Limb (tissue), 2 donors: ENCODE measurements at regions not wholly inside any gene's neighbourhood (a gene's known extent, or its start where the extent isn't known, plus 50 kb on each side); places are given as distances from the start of the nearest gene placed in this dataset.
"Not testable (repeated sequence)": the region's sequence is repeated elsewhere in the genome, so short reads cannot be mapped to it uniquely, and the experiment has no call there.

Experiments
- DNase-seq, 2 donors: peaks; one replicate each; pipeline ENCODE4 v3.0.0-alpha.2; 2016; ENCODE audit errors: extremely low spot score in 2 of 2

DNA sequence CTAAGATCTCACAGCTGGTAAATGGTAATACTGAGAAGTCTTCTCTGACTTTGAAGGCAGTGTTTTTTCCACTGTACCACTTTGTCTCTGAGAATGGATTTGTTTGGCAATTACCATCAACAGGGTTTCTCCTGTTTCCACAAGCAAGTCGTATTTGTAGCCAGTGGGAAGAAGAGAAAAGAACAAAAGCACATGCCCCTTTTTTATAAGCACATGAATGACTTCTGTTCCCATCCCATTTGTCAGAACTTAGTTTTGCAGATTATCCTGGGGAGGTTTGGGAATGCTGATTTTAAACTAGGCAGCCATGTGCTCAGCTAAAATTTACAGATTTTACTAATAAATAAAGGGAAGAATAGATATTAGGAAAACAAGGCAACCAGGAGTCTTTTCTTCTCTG, 92.9 kb upstream of the ZSWIM2 start:
- no peak for DNase-seq

DNA sequence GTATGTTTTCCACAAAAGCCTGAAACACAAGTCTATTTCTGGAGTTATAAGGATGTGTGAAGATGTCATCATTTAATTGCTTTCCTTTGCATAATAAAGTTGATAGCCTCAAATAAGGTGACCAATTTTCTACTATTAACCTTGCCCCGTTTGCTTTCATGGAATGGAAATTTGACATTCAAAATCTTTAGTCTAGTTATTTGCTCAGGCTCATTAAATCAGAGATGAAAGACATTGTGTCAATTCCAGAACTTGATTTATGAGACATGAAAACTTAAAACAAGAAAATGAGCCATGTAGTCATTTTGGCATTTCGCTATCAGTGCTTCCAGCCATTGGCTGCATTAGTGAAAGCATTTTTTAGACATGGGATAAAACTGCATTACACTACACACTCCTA, 91.5 kb upstream of the ZSWIM2 start:
- DNase-seq, result no peak

DNA sequence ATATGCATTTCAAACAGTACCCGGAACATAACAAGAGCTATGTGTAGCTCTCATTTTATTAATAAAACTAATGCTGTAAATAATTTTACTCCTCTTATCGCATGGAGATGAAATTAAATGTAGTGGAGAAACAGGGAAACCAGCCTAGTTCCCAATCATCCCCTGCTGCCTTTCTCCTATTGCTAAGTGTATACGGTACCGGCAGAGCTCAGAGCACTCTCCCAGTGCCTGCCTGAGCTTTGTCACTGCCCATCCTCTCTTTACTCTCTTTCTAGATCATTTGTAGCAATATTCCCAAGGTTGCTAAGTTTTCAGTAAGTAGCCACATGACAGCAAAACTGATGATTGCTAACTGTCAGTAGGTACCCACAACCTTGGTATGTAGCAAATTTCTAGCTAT, 85.5 kb upstream of the ZSWIM2 start:
- no peak for DNase-seq

DNA sequence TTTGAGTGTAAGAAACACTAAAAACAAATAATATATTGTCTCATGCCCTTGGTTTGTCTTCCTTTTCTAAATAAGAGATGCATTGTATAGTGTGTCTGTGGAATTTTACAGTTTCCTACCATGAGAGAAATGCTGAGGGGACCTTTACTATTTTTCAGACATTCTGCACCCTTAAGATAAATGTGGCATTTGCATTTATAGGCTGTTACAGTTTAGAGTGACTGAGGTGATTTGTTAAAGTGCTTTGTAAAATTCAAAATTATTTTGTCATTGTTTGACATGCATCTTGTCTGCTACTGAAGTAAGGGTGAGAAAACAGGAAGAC, 78.9 kb upstream of the ZSWIM2 start:
- no peak for DNase-seq

DNA sequence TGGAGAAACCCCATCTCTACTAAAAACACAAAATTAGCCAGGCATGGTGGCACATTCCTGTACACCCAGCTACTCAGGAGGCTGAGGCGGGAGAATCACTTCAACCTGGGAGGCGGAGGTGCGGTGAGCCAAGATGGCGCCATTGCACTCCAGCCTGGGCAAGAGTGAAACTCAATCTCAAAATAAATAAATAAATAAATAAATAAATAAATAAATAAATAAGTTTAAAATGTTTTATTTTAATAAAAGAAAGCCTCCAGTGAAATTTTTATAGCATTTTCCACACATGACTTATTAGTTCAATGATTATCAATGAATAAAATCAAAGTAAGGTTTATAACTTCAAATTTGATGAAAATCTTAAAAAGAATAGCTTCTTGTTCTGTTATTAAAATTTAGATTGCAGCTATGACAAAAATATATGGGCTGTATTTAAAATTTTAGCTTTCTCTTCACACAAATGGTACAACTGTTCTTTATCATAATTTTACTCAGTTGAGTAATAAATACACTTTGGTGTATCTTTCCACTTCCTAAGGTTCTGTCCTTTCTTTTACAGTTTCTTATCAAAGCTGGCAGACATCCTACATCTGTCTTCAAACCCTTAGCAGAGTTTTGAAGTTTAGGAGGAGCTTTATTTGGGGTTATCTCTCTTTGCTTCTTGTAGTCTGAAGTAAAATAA, 78.4 kb upstream of the ZSWIM2 start:
- no peak for DNase-seq

DNA sequence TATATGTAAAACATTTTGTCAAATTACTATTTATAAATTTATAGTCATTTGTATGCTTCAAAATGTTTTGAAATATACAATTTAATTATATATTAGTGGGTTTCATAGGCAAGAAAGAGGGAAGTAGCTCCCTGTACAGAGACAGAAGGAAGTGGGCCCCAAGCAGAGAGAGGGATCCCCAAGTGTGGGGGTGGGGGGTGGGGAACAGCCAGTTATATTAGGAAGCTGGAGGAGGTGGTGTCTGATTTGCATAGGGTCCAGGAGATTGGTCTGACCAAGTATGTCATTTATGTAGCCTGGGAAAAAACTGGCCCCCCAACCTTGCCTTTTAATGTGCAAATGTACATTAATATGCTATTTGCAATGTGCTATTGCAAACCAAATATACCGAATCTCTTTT, 76.5 kb upstream of the ZSWIM2 start:
- DNase-seq, result no peak

DNA sequence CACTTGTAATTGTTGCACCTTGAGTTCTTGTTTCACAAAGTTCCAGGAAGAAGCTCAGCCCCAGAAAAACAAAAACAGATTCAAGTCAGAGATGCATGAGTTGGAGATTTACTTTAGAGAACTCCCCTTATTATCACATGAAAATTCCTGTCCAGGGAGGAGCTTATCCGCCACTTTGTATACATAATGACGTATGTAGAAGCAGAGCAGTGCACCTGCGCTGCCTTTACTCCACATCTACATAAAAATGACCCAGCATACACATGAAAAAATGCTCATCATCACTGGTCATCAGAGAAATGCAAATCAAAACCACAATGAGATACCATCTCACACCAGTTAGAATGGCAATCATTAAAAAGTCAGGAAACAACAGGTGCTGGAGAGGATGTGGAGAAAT, 73.3 kb upstream of the ZSWIM2 start:
- not testable (repeated sequence) for DNase-seq

DNA sequence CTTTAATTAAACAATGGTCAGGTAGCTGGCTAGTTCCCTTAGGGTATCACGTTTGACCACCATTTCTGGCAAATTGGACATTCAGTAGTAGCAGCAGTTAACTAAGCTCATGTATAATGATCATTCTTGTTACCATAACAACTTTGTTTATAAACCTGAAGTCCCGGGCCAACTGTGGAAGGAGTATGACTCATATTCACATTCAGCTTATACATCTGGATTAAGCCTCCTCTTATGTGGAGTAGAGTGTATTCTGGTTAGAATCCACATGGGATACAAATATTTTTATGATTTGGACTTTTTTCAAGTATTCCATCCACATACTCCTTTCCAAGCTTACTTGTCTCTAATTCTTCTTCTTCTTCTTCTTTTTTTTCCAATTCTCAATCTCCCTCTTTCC, 70.3 kb upstream of the ZSWIM2 start:
- peak in 1 of 2 donors; percentile 85 for DNase-seq

DNA sequence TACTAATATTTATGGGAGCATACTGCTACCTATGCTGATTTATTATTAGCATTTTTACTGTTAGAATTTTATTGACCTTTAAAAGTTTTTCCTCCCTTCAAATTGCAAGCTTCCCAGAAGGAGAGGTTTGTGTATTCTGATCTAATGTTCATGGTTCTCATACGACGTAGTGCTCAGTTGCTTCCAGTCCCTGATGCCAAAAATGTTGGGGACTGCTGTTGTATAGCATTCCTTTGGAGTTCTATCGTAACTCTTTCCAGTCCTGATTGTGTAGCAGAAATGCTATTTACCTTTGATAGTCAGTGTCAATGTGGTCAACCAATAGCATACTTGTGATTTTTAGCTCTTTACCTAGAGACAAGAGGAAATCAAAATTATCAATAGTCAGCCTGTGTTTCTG, 69.5 kb upstream of the ZSWIM2 start:
- DNase-seq, result peak in 1 of 2 donors; percentile 53

DNA sequence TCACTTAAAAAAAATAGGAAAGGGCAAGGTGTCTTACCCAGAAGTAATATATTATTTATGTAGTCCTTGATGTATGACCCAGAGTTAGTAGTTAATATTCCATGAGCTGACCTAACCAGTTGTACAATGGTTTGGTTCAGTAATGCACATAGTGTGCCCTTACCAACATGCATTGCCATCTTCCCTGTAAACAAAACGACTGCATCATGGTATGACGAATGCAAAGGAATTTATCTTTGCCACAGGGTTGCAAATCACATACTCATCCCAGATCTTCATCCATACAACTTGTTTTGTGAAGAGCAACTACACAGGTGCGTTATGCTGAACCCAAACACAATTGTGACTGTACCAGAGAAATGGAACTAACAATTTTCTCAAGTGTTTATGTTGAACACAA, 68.9 kb upstream of the ZSWIM2 start:
- no peak for DNase-seq

DNA sequence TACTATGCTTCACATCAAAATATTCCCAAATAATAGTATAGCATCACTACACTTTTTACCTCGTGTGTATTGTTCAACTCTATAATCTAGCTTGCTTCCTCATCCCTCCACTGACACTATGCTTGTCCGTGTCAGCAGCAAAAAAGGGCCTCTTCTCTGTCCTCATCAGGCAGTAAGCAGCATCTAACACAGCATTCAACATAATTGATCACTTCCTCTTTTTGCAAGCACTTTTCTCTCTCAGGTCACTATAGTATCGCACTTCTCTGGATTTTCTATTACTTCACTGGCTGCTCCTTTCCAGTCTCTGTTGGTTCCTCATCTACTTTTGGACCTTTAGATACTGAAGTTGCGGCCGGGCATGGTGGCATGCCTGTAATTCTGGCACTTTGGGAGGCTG, 64.9 kb upstream of the ZSWIM2 start:
- DNase-seq, result no peak

DNA sequence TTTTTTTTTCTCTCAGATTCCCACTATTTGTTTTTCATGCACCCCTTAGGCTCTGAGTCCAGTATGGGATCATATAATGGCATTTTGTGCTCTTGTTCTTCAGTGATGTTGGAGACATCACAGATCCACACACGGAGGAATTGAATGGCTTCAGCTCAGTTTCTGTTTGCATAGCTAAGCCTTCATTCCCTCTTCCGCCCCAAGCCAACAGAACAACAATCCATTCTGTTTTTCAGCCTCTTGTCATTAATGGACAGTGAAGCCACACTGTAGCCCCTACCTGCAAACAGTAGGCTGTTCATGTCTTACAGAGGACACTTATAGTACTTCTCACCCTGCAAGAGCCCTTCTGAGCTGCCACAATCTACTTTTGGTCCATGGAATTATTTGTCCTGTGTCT, 64.0 kb upstream of the ZSWIM2 start:
- DNase-seq, result no peak

DNA sequence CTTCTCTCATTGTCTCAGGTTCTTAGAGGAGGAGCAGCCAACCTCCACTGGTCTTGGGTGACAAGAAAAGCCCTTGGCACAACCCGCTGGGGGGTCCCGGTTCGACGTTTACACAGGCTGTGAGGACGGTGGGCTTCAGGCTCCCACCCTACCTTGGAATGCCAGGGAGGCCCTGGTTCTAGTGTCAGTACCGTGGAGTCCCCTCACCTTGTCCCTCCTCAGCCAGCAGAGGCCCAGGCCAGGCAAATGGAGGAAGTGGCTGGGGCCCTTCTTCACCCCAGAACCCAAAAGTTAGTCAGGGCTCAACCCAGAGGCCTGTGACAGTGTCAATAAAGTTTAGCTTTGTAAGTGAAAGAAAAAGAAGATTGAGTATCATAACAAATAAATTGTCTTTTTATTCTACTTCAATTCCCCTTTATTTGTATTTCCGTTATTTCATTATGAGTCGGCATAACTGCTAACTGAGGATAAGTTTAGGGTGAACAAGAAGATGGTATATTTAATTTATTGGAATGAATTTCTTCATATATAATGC, 62.6 kb upstream of the ZSWIM2 start:
- no peak for DNase-seq

DNA sequence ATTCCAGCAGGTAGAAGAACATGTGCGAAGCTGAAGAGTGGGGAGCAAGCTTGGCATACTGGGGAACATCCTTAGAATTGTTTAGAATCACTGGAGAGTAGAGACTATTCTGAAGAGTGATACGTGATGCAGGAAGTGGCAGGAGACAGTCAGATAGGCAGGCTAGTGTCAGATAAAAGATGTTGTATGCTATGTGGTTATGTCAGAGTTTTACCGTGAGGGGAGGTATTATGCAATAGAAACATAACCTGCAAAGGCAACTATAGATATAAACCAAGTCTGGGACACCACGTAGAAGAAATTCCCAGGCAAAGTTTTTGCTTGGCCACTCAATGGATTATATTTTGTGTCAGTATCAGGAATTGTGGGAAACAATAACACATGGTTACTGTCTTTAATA, 62.0 kb upstream of the ZSWIM2 start:
- DNase-seq, result no peak

DNA sequence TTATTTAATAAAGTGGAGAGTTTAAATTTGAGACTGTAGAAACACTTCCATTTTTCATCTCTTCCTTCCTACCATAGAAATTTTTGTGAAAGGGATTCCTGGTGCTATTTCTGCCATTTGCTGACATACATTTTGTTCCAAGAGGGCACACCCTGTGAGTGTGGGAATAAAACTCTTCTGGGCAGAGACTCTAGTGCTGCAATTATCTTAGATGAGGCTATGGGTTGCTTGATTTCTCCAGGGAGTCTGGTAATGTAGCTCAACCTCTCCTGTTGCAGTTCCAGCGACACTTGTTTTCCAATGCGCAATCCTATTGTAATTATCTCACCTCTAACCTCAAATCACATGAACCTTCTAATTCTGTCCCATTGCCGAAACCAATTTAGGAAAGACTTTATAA, 60.1 kb upstream of the ZSWIM2 start:
- no peak for DNase-seq

DNA sequence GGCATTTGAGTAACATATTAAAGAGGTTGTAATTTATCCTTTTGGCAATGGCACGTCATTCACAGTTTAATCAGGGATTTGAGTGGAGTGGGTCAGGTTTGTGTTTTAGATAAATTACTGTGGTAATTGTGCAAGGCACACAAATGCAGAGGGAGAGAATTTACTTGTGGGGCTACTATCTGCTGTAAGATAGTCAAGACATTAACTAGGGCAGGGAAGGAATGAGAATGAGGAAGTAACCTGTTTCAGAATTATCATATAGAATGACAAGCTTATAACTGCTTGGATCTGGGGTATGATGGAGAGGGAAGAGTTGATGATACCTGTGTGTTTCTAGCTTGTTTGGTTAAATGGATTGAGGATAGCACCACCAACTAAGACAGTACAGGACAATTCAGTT, 58.9 kb upstream of the ZSWIM2 start:
- DNase-seq, result no peak

DNA sequence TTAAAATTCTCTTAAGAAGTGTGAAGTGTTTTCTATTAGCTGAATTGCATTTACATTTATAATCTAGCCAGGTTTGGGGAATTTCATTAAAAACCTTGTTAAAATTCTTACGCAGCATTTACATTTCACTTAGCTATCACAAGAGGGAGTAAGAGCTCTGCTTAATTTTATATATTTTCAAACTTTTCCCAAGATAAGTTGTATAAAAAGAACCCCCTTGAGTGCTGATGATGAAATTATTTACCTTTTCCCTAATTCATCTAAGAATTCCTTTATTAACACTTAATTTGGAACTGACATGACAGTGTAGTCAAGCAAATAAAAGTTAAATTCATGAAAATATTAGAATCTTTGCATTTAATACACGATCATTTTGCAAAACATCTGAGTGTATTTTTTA, 54.2 kb upstream of the ZSWIM2 start:
- no peak for DNase-seq
